ENCODE measurements at regions not wholly inside any gene's neighbourhood (a gene's known extent, or its start where the extent isn't known, plus 50 kb on each side); places are given as distances from the start of the nearest gene placed in this dataset.

DNA sequence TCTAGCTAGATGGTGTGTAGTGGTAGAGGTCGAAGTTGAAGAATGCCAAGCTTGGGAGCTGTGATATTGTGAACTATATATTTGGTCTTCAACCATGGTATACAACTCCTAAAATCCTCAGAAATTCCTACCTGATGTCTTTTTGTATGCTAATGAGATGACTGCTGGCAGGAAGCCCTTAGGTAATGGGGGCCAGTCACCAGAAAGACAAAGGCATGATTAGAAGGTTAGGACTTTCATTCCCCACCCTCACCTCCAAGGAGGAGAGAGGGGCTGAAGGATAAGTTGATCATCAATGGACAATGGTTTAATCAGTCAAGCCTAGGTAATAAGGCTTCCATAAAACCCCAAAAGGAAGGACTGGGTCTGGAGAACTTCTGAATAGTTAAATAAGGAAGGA is 285.7 kb upstream of the POU5F2 start:
- TF ChIP-seq, protein P1, sequence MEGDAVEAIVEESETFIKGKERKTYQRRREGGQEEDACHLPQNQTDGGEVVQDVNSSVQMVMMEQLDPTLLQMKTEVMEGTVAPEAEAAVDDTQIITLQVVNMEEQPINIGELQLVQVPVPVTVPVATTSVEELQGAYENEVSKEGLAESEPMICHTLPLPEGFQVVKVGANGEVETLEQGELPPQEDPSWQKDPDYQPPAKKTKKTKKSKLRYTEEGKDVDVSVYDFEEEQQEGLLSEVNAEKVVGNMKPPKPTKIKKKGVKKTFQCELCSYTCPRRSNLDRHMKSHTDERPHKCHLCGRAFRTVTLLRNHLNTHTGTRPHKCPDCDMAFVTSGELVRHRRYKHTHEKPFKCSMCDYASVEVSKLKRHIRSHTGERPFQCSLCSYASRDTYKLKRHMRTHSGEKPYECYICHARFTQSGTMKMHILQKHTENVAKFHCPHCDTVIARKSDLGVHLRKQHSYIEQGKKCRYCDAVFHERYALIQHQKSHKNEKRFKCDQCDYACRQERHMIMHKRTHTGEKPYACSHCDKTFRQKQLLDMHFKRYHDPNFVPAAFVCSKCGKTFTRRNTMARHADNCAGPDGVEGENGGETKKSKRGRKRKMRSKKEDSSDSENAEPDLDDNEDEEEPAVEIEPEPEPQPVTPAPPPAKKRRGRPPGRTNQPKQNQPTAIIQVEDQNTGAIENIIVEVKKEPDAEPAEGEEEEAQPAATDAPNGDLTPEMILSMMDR (IDR thresholded peaks at IDR 0.05), result no peak
- TF ChIP-seq EZH2 (IDR thresholded peaks at IDR 0.05; ENCODE audit: borderline replicate concordance, insufficient read depth, low read depth, low read length, poor library complexity, severe bottlenecking), result no peak

Data from B cell (primary cell).